Hepatocyte (in vitro differentiated cells): ENCODE measurements at regions not wholly inside any gene's neighbourhood (a gene's known extent, or its start where the extent isn't known, plus 50 kb on each side); places are given as distances from the start of the nearest gene placed in this dataset.

Experiments
- DNase-seq: peaks from one replicate; pipeline ENCODE4 v3.0.0-alpha.2; 2016; ENCODE audit warnings: low spot score
- H2AFZ ChIP-seq: fragments of 200-600 bp; sonication (generic); 2 replicates; pipeline ENCODE4 v1.6.0; 2016; ENCODE audit warnings: antibody characterized with exemption, mild to moderate bottlenecking
- H3K27ac ChIP-seq: fragments of 200-600 bp; sonication (generic); 2 replicates; pipeline ENCODE4 v1.5.1; 2016; ENCODE audit warnings: mild to moderate bottlenecking
- H3K27me3 ChIP-seq: fragments of 200-600 bp; sonication (generic); 2 replicates; pipeline ENCODE4 v1.6.1; 2016
- H3K36me3 ChIP-seq: fragments of 200-600 bp; sonication (generic); replicated peaks from 2 replicates; pipeline ENCODE4 v1.5.1; 2016; ENCODE audit warnings: low read depth; ENCODE audit not compliant: insufficient read depth
- H3K4me1 ChIP-seq: fragments of 200-600 bp; sonication (generic); 2 replicates; pipeline ENCODE4 v1.5.1; 2016; ENCODE audit warnings: mild to moderate bottlenecking, moderate library complexity; ENCODE audit not compliant: insufficient read depth
- H3K4me2 ChIP-seq: fragments of 200-600 bp; sonication (generic); 2 replicates; pipeline ENCODE4 v1.6.0; 2016
- H3K4me3 ChIP-seq: fragments of 200-600 bp; sonication (generic); 2 replicates; pipeline ENCODE4 v1.5.1; 2016; ENCODE audit warnings: mild to moderate bottlenecking
- H3K79me2 ChIP-seq: fragments of 200-600 bp; sonication (generic); 2 replicates; pipeline ENCODE4 v1.6.0; 2017; ENCODE audit warnings: mild to moderate bottlenecking
- H3K9me2 ChIP-seq: fragments of 200-600 bp; sonication (generic); replicated peaks from 2 replicates; pipeline ENCODE4 v1.6.0; 2017; ENCODE audit warnings: mild to moderate bottlenecking; ENCODE audit not compliant: insufficient read depth
- H3K9me3 ChIP-seq: fragments of 200-600 bp; sonication (generic); 2 replicates; pipeline ENCODE4 v1.5.1; 2016; ENCODE audit warnings: low read depth, mild to moderate bottlenecking
- H4K20me1 ChIP-seq: fragments of 200-600 bp; sonication (generic); 2 replicates; pipeline ENCODE4 v1.6.0; 2016; ENCODE audit warnings: mild to moderate bottlenecking; ENCODE audit not compliant: insufficient read depth, poor library complexity, severe bottlenecking
- CTCF ChIP-seq: fragments of 200-600 bp; sonication (generic); IDR thresholded peaks from 2 replicates; pipeline ENCODE4 v1.5.1; 2016; ENCODE audit warnings: antibody characterized with exemption, mild to moderate bottlenecking; ENCODE audit not compliant: poor library complexity
- EZH2 ChIP-seq: fragments of 200-600 bp; sonication (generic); IDR thresholded peaks from 2 replicates; pipeline ENCODE4 v1.6.1; 2016; ENCODE audit warnings: antibody characterized with exemption, mild to moderate bottlenecking, borderline replicate concordance
- EZH2phosphoT487 ChIP-seq: fragments of 200-600 bp; sonication (generic); IDR thresholded peaks from one replicate; pipeline ENCODE4 v1.6.1; 2018; ENCODE audit warnings: antibody characterized with exemption, mild to moderate bottlenecking, low read depth, moderate library complexity; ENCODE audit not compliant: unreplicated experiment, severe bottlenecking
- WGBS: methylation state at CpG from one replicate; pipeline ENCODE4 v1.1.6; 2016; ENCODE audit warnings: low lambda C conversion rate; ENCODE audit errors: missing lambda C conversion rate; 5-methylcytosine and 5-hydroxymethylcytosine counted together

DNA sequence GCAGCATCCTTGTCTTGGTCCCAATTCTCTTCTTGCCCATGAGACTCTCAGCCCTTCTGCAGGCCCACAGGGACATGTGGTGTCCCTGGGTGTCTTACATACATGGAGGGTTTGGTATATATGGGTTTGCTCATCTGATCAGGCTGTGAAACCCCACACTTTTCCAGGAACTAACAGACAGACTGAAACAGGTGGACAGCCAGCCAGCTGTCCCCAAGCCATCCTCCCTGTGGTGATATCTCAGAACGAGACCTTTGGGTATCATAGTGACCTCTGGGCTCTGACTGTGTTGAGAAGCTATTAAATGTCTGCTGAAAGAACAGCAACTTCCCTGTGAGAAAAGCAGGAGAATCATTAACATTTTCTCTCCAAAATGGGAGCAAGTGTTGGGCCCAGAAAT, 115.5 kb upstream of the PAXBP1 start:
- Histone ChIP-seq H3K4me2 (no peak overlapping the region), H2AFZ (no peak overlapping the region), H3K27ac (no peak overlapping the region), H3K36me3 (no peaks in the 10 kb centered on the region), H4K20me1 (no peaks in the 10 kb centered on the region), H3K27me3 (peaks cover 19% of the 10 kb centered on the region), H3K79me2 (no peaks in the 10 kb centered on the region), H3K4me1 (no peaks in the 10 kb centered on the region), H3K9me3 (no peaks in the 10 kb centered on the region), H3K9me2 (no peaks in the 10 kb centered on the region), H3K4me3 (no peak overlapping the region)
- DNase-seq, result no peak
- WGBS, result 56% methylated on average over 1 of the region's 1 CpG
- TF ChIP-seq EZH2phosphoT487 (no peak), EZH2 (no peak), CTCF (no peak)

GRCh38 chr21:32888971-32889370, 117.4 kb upstream of the PAXBP1 start:
- no peak overlapping the region for H2AFZ ChIP-seq
- TF ChIP-seq EZH2 (no peak), EZH2phosphoT487 (no peak)
- no peaks in the 10 kb centered on the region for H3K79me2 ChIP-seq
- no peak overlapping the region for H3K4me2 ChIP-seq
- no peaks in the 10 kb centered on the region for H3K9me3 ChIP-seq
- WGBS, result 78% methylated on average over 3 of the region's 3 CpGs
- no peak for DNase-seq
- no peak overlapping the region for H3K4me3 ChIP-seq
- H3K27me3 ChIP-seq, result peaks cover 22% of the 10 kb centered on the region
- no peak overlapping the region for H3K27ac ChIP-seq
- H3K36me3 ChIP-seq, result no peaks in the 10 kb centered on the region
- no peaks in the 10 kb centered on the region for H3K9me2 ChIP-seq
- H3K4me1 ChIP-seq, result no peaks in the 10 kb centered on the region
- H4K20me1 ChIP-seq, result no peaks in the 10 kb centered on the region

GRCh38 chr21:32889596-32889995, 118.0 kb upstream of the PAXBP1 start:
- H4K20me1 ChIP-seq, result no peaks in the 10 kb centered on the region
- no peaks in the 10 kb centered on the region for H3K79me2 ChIP-seq
- WGBS, result 90% methylated on average over 3 of the region's 3 CpGs
- no peaks in the 10 kb centered on the region for H3K9me2 ChIP-seq
- H3K4me3 ChIP-seq, result no peak overlapping the region
- DNase-seq, result no peak
- TF ChIP-seq CTCF (no peak), EZH2phosphoT487 (no peak), EZH2 (no peak)
- H3K9me3 ChIP-seq, result no peaks in the 10 kb centered on the region
- H3K27me3 ChIP-seq, result peaks cover 22% of the 10 kb centered on the region
- H3K4me2 ChIP-seq, result no peak overlapping the region
- no peak overlapping the region for H3K27ac ChIP-seq
- H2AFZ ChIP-seq, result no peak overlapping the region
- H3K4me1 ChIP-seq, result no peaks in the 10 kb centered on the region
- H3K36me3 ChIP-seq, result no peaks in the 10 kb centered on the region

- H3K79me2 ChIP-seq, result no peaks in the 10 kb centered on the region
- no peaks in the 10 kb centered on the region for H3K9me2 ChIP-seq
- H4K20me1 ChIP-seq, result no peaks in the 10 kb centered on the region
- no peaks in the 10 kb centered on the region for H3K4me1 ChIP-seq
- no peak overlapping the region for H2AFZ ChIP-seq
- H3K36me3 ChIP-seq, result no peaks in the 10 kb centered on the region
- DNase-seq, result no peak
- no peak overlapping the region for H3K4me2 ChIP-seq
- peaks cover 9% of the 10 kb centered on the region for H3K27me3 ChIP-seq
- no peak overlapping the region for H3K27ac ChIP-seq
- TF ChIP-seq EZH2 (no peak), EZH2phosphoT487 (no peak)
- no peaks in the 10 kb centered on the region for H3K9me3 ChIP-seq
- no peak overlapping the region for H3K4me3 ChIP-seq
Observed at GRCh38 chr21:32894321-32894720, 122.8 kb upstream of the PAXBP1 start.

DNA sequence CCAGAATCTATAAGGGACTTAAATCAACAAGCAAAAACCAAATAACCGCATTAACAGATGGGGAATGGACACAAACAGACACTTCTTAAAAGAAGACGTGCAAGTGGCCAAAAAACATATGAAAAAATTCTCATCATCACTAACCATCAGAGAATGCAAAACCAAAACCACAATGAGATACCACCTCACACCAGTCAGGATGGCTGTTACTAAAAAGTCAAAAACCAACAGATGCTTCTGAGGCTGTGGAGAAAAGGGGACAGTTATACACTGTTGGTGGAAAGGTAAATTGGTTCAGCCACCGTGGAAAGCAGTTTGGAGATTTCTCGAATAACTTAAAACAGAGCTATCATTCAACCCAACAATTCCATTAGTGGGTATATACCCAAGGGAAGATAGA, 124.9 kb upstream of the OLIG2 start:
- H3K4me3 ChIP-seq, result no peak overlapping the region
- H3K27ac ChIP-seq, result no peak overlapping the region
- DNase-seq, result no peak
- no peaks in the 10 kb centered on the region for H3K9me2 ChIP-seq
- no peaks in the 10 kb centered on the region for H3K27me3 ChIP-seq
- H3K9me3 ChIP-seq, result no peaks in the 10 kb centered on the region
- H3K4me1 ChIP-seq, result no peaks in the 10 kb centered on the region
- no peaks in the 10 kb centered on the region for H3K36me3 ChIP-seq
- TF ChIP-seq CTCF (no peak), EZH2 (no peak), EZH2phosphoT487 (no peak)
- 92% methylated on average over 4 of the region's 4 CpGs for WGBS
- H4K20me1 ChIP-seq, result no peaks in the 10 kb centered on the region
- H2AFZ ChIP-seq, result no peak overlapping the region
- H3K79me2 ChIP-seq, result no peaks in the 10 kb centered on the region
- H3K4me2 ChIP-seq, result no peak overlapping the region
